Progenitor cell of endocrine pancreas (in vitro differentiated cells): ENCODE measurements at regions not wholly inside any gene's neighbourhood (a gene's known extent, or its start where the extent isn't known, plus 50 kb on each side); places are given as distances from the start of the nearest gene placed in this dataset.

Experiments used
- DNase-seq: peaks from one replicate; pipeline ENCODE4 v3.0.0; 2021; ENCODE audit warnings: low spot score; ENCODE audit not compliant: unreplicated experiment
- H3K27ac Mint-ChIP-seq: 2 replicates; pipeline ENCODE4 v1.8.0; 2021; ENCODE audit warnings: mild to moderate bottlenecking, moderate library complexity, mixed read lengths
- H3K27me3 Mint-ChIP-seq: 2 replicates; pipeline ENCODE4 v1.8.0; 2021; ENCODE audit warnings: mixed read lengths
- H3K36me3 Mint-ChIP-seq: 2 replicates; pipeline ENCODE4 v1.8.0; 2022; ENCODE audit warnings: mixed read lengths; ENCODE audit not compliant: insufficient read depth
- H3K4me1 Mint-ChIP-seq: 2 replicates; pipeline ENCODE4 v1.8.0; 2021; ENCODE audit warnings: low read depth, mixed read lengths
- H3K4me3 Mint-ChIP-seq: 2 replicates; pipeline ENCODE4 v1.8.0; 2021; ENCODE audit warnings: low read depth, mild to moderate bottlenecking, moderate library complexity, mixed read lengths
- H3K9me3 Mint-ChIP-seq: 2 replicates; pipeline ENCODE4 v1.8.0; 2021; ENCODE audit warnings: low read depth, mixed read lengths
- CTCF ChIP-seq: fragments of 200-600 bp; sonication (generic); IDR thresholded peaks from one replicate; pipeline ENCODE4 v1.5.0; 2021; ENCODE audit warnings: antibody characterized with exemption, mild to moderate bottlenecking; ENCODE audit not compliant: unreplicated experiment

- DNase-seq: no peak
- Mint-ChIP-seq H3K36me3 (no peaks in the 10 kb centered on the region), H3K27me3 (no peaks in the 10 kb centered on the region), H3K4me1 (no peaks in the 10 kb centered on the region), H3K27ac (no peak overlapping the region), H3K4me3 (no peak overlapping the region), H3K9me3 (no peaks in the 10 kb centered on the region)
- no peak for TF ChIP-seq CTCF
Measured at GRCh38 chr4:126687655-126688358, 945.0 kb upstream of the INTU start.

GRCh38 chr4:126691797-126692196 is 941.0 kb upstream of the INTU start:
- no peaks in the 10 kb centered on the region for H3K9me3 Mint-ChIP-seq
- no peak for DNase-seq

GRCh38 chr4:126697748-126698147 is 935.0 kb upstream of the INTU start:
- TF ChIP-seq CTCF: no peak
- Mint-ChIP-seq H3K27me3 (no peaks in the 10 kb centered on the region), H3K36me3 (no peaks in the 10 kb centered on the region), H3K4me1 (no peaks in the 10 kb centered on the region), H3K27ac (no peak overlapping the region), H3K9me3 (no peaks in the 10 kb centered on the region), H3K4me3 (no peak overlapping the region)
- DNase-seq: no peak

More at GRCh38 chr4:126691797-126692196, 941.0 kb upstream of the INTU start:
- Mint-ChIP-seq H3K27me3 (no peaks in the 10 kb centered on the region), H3K27ac (no peak overlapping the region), H3K4me1 (no peaks in the 10 kb centered on the region), H3K4me3 (no peak overlapping the region), H3K36me3 (no peaks in the 10 kb centered on the region)
- no peak for TF ChIP-seq CTCF

GRCh38 chr4:126698224-126698623 is 934.5 kb upstream of the INTU start:
- TF ChIP-seq CTCF: no peak
- Mint-ChIP-seq H3K27me3 (no peaks in the 10 kb centered on the region), H3K27ac (no peak overlapping the region), H3K9me3 (no peaks in the 10 kb centered on the region), H3K36me3 (no peaks in the 10 kb centered on the region), H3K4me1 (no peaks in the 10 kb centered on the region), H3K4me3 (no peak overlapping the region)
- DNase-seq: no peak

- no peaks in the 10 kb centered on the region for H3K27me3 Mint-ChIP-seq
- no peak overlapping the region for H3K27ac Mint-ChIP-seq
- DNase-seq: no peak
- H3K36me3 Mint-ChIP-seq: no peaks in the 10 kb centered on the region
- no peak for TF ChIP-seq CTCF
- H3K4me1 Mint-ChIP-seq: no peaks in the 10 kb centered on the region
- H3K9me3 Mint-ChIP-seq: no peaks in the 10 kb centered on the region
- H3K4me3 Mint-ChIP-seq: no peak overlapping the region
Measured at GRCh38 chr4:126701756-126702155, 931.0 kb upstream of the INTU start.
